ENCODE measurements at regions not wholly inside any gene's neighbourhood (a gene's known extent, or its start where the extent isn't known, plus 50 kb on each side); places are given as distances from the start of the nearest gene placed in this dataset.
A peak's percentile ranks its signal among the peaks of the same experiment; 100 is the strongest.

GRCh38 chr12:63319386-63319785 is 168.4 kb upstream of the AVPR1A start:
- TF ChIP-seq CTCF (IDR thresholded peaks at IDR 0.05; ENCODE audit: borderline replicate concordance, extremely low read depth, low read length, poor library complexity, severe bottlenecking) (peak; percentile 73), EZH2 (IDR thresholded peaks at IDR 0.05; ENCODE audit: borderline replicate concordance, low read depth, low read length, severe bottlenecking) (no peak)

All from DND-41 (cell line).